Caco-2 (cell line): ENCODE measurements at regions not wholly inside any gene's neighbourhood (a gene's known extent, or its start where the extent isn't known, plus 50 kb on each side); places are given as distances from the start of the nearest gene placed in this dataset.

Source experiments
- BruUV-seq: library from RNA; stranded (reverse); fragments of 400-500 nt; replicated peaks from 2 replicates; lab custom pipeline; 2021; lab: Mats Ljungman, UMichigan
- CTCF ChIA-PET: fragments of 300-600 bp; sonication (Branson Sonifier 250); formaldehyde crosslinking; loops from one replicate; lab custom pipeline; 2022; ENCODE audit warnings: antibody characterized with exemption; lab: Charles Lee
- POLR2A ChIA-PET: fragments of 300-600 bp; sonication (Branson Sonifier 250); formaldehyde crosslinking; loops from one replicate; lab custom pipeline; 2022; ENCODE audit warnings: antibody characterized with exemption; lab: Charles Lee
- DNase-seq, 2 experiments: peaks; one replicate each; pipeline versions ENCODE4 v3.0.0 to v3.0.0-alpha.2; 2020 to 2022
- H3K27me3 ChIP-seq: replicated peaks from 2 replicates; pipeline ENCODE4 v1.6.0; 2011; ENCODE audit warnings: low read length; ENCODE audit not compliant: control insufficient read depth, insufficient read depth
- H3K36me3 ChIP-seq: 2 replicates; pipeline ENCODE4 v1.5.1; 2011; ENCODE audit warnings: low read length; ENCODE audit not compliant: control insufficient read depth, insufficient read depth
- H3K4me1 ChIP-seq: fragments of 250-450 bp; sonication (Bioruptor Pico); 2 replicates; pipeline ENCODE4 v1.5.1; 2020; ENCODE audit warnings: mild to moderate bottlenecking
- H3K4me3 ChIP-seq: 2 replicates; pipeline ENCODE4 v1.5.1; 2011; ENCODE audit warnings: low read depth, mild to moderate bottlenecking, control low read depth, low read length
- H3K9me3 ChIP-seq: fragments of 250-450 bp; sonication (Bioruptor Pico); 2 replicates; pipeline ENCODE4 v1.5.1; 2020; ENCODE audit warnings: mild to moderate bottlenecking, moderate library complexity
- H3K27ac Mint-ChIP-seq: one replicate; pipeline ENCODE4 v1.8.0; 2022; ENCODE audit warnings: mixed read lengths; ENCODE audit not compliant: unreplicated experiment
- H3K27me3 Mint-ChIP-seq: one replicate; pipeline ENCODE4 v1.8.0; 2022; ENCODE audit warnings: mixed read lengths; ENCODE audit not compliant: insufficient read depth, unreplicated experiment
- H3K36me3 Mint-ChIP-seq: one replicate; pipeline ENCODE4 v1.8.0; 2022; ENCODE audit warnings: mild to moderate bottlenecking, mixed read lengths; ENCODE audit not compliant: insufficient read depth, unreplicated experiment
- H3K4me1 Mint-ChIP-seq: one replicate; pipeline ENCODE4 v1.8.0; 2022; ENCODE audit warnings: low read depth, mixed read lengths; ENCODE audit not compliant: unreplicated experiment
- H3K4me3 Mint-ChIP-seq: one replicate; pipeline ENCODE4 v1.8.0; 2022; ENCODE audit warnings: mild to moderate bottlenecking, moderate library complexity, mixed read lengths; ENCODE audit not compliant: unreplicated experiment
- H3K9me3 Mint-ChIP-seq: one replicate; pipeline ENCODE4 v1.8.0; 2022; ENCODE audit warnings: mixed read lengths; ENCODE audit not compliant: unreplicated experiment
- intact Hi-C: fragments of 100-400 bp; cut with micrococcal nuclease; formaldehyde crosslinking; loops from one replicate; pipeline ENCODE4 v1.10.0; 2022; ENCODE audit not compliant: unreplicated experiment
- TF ChIP-seq, protein P1 (sequence below), 2 experiments: fragments of 200-600 bp in 1 of 2; IDR thresholded peaks; 1 replicate in 1 of 2; 2 replicates in 1 of 2; pipeline versions ENCODE4 v1.5.1 to v1.8.0; 2011 to 2022; ENCODE audit warnings: antibody characterized with exemption in 1 of 2, control low read depth in 1 of 2, inconsistent platforms in 1 of 2, low read depth in 1 of 2, low read length in 1 of 2, mild to moderate bottlenecking in 1 of 2, moderate library complexity in 1 of 2; ENCODE audit not compliant: insufficient read depth in 1 of 2, severe bottlenecking in 1 of 2, unreplicated experiment in 1 of 2

DNA sequence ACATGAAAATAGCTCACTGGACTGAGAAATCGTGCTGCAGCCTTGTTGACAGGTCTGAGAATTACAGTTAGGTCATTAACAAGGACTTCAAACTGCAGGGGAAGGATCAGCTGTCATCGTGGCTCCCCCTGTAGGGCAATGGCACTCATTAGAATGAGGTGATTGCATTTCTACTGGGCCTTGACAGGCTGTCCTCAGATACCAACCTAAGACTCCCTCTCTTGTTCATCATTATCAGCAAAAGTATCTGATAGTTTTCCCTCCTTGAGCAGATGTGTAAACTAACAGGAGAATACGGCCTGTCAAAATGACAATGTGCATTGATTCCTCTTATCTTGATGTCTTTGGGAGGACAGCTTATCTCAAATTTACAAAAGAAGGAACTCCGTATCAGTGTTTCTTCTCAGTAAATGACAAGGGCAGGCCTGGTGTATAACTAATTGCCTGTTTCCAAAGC, 648.5 kb upstream of the LRRN3 start:
- Histone ChIP-seq H3K36me3 (no peaks in the 10 kb centered on the region), H3K27me3 (no peaks in the 10 kb centered on the region), H3K9me3 (no peaks in the 10 kb centered on the region), H3K4me1 (no peaks in the 10 kb centered on the region), H3K4me3 (no peak overlapping the region)
- BruUV-seq: no TSS peak
- peak; percentile 62 to 71 for DNase-seq
- Mint-ChIP-seq H3K36me3 (no peaks in the 10 kb centered on the region), H3K27me3 (no peaks in the 10 kb centered on the region), H3K27ac (no peak overlapping the region), H3K9me3 (no peaks in the 10 kb centered on the region), H3K4me3 (no peak overlapping the region), H3K4me1 (no peaks in the 10 kb centered on the region)
- ChIA-PET CTCF (interaction anchor here (1.3 kb wide), 1 partner anchor 238 kb away, joined by 4 read pairs; no protein-coding TSS in a partner anchor), POLR2A (no interaction called here)
- TF ChIP-seq, protein P1, sequence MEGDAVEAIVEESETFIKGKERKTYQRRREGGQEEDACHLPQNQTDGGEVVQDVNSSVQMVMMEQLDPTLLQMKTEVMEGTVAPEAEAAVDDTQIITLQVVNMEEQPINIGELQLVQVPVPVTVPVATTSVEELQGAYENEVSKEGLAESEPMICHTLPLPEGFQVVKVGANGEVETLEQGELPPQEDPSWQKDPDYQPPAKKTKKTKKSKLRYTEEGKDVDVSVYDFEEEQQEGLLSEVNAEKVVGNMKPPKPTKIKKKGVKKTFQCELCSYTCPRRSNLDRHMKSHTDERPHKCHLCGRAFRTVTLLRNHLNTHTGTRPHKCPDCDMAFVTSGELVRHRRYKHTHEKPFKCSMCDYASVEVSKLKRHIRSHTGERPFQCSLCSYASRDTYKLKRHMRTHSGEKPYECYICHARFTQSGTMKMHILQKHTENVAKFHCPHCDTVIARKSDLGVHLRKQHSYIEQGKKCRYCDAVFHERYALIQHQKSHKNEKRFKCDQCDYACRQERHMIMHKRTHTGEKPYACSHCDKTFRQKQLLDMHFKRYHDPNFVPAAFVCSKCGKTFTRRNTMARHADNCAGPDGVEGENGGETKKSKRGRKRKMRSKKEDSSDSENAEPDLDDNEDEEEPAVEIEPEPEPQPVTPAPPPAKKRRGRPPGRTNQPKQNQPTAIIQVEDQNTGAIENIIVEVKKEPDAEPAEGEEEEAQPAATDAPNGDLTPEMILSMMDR (IDR thresholded peaks at IDR 0.05; ENCODE audit: insufficient read depth in 1 of 2, low read depth in 1 of 2, low read length in 1 of 2, severe bottlenecking in 1 of 2, unreplicated experiment in 1 of 2): peak; percentile 61 to 65
- intact Hi-C loops: loop anchor here (1.0 to 10.0 kb wide), 8 partner anchors 55 to 598 kb away; no protein-coding TSS in a partner anchor

DNA sequence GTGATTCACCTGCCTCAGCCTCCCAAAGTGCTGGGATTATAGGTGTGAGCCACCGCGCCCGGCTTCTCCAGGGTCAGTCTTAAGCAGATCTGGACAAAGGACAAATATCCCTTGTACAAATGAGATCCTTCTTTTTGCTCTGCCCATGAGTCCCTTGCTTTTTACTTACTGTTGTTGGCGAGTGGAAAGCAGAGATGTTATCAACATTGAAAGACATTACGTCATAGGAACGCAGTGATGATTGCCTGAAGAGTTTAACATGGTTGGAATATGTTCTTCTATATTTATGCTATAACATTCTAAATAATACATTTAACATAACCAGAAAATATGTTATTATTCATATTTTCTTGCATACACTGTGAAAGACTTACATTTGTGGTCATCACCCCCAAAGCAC, 644.3 kb upstream of the LRRN3 start:
- Mint-ChIP-seq H3K36me3 (no peaks in the 10 kb centered on the region), H3K27ac (no peak overlapping the region), H3K4me1 (no peaks in the 10 kb centered on the region), H3K27me3 (peaks cover 6% of the 10 kb centered on the region), H3K9me3 (no peaks in the 10 kb centered on the region), H3K4me3 (no peak overlapping the region)
- Histone ChIP-seq H3K4me3 (no peak overlapping the region), H3K9me3 (no peaks in the 10 kb centered on the region), H3K36me3 (no peaks in the 10 kb centered on the region), H3K4me1 (no peaks in the 10 kb centered on the region), H3K27me3 (no peaks in the 10 kb centered on the region)
- intact Hi-C loops: loop anchor here (10.0 kb wide), 1 partner anchor 432 kb away; no protein-coding TSS in a partner anchor
- POLR2A ChIA-PET: no interaction called here
- TF ChIP-seq, protein P1 (IDR thresholded peaks at IDR 0.05; ENCODE audit: insufficient read depth in 1 of 2, low read depth in 1 of 2, low read length in 1 of 2, severe bottlenecking in 1 of 2, unreplicated experiment in 1 of 2): no peak
- no peak for DNase-seq
- no TSS peak for BruUV-seq
- CTCF ChIA-PET: no interaction called here

DNA sequence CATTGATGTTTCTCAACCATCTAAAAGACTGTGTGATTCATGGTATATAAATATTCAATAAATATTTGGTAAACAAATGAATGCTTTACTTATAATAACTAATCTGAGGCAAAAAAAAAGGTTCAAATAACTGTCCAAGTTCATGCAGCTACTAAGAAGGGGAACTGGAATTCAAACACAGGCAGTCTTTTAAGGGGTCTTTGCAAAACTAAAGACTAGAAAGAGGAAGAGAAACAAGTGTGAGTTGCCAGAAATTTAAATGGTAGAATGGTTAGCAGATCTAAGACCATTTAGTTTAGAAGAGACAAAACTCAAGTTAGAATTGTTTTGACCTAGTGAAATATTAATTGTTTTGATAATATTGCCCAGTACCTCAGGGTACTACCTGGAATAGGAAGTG, 642.0 kb upstream of the LRRN3 start:
- Histone ChIP-seq H3K4me1 (no peaks in the 10 kb centered on the region), H3K36me3 (no peaks in the 10 kb centered on the region), H3K9me3 (no peaks in the 10 kb centered on the region), H3K27me3 (no peaks in the 10 kb centered on the region), H3K4me3 (no peak overlapping the region)
- Mint-ChIP-seq H3K36me3 (no peaks in the 10 kb centered on the region), H3K4me3 (no peak overlapping the region), H3K27ac (no peak overlapping the region), H3K4me1 (no peaks in the 10 kb centered on the region), H3K9me3 (no peaks in the 10 kb centered on the region), H3K27me3 (peaks cover 6% of the 10 kb centered on the region)
- TF ChIP-seq, protein P1 (IDR thresholded peaks at IDR 0.05; ENCODE audit: insufficient read depth in 1 of 2, low read depth in 1 of 2, low read length in 1 of 2, severe bottlenecking in 1 of 2, unreplicated experiment in 1 of 2): no peak
- BruUV-seq: no TSS peak
- ChIA-PET POLR2A (no interaction called here), CTCF (no interaction called here)
- intact Hi-C loops: loop anchor here (10.0 kb wide), 1 partner anchor 434 kb away; no protein-coding TSS in a partner anchor
- DNase-seq: no peak
